ENCODE measurements at regions not wholly inside any gene's neighbourhood (a gene's known extent, or its start where the extent isn't known, plus 50 kb on each side); places are given as distances from the start of the nearest gene placed in this dataset.

- Histone ChIP-seq H3K27ac (no peak overlapping the region), H3K36me3 (peaks cover 23% of the 10 kb centered on the region), H3K9me3 (no peaks in the 10 kb centered on the region), H4K20me1 (peaks cover 50% of the 10 kb centered on the region; the same call in 1 of the 2 replicates), H3K4me1 (peaks cover 19% of the 10 kb centered on the region), H3K4me2 (no peak overlapping the region), H3K27me3 (no peaks in the 10 kb centered on the region), H3K4me3 (no peak overlapping the region), H3K9ac (no peak overlapping the region)
- no peak for TF ChIP-seq Cebpa-rat (IDR thresholded peaks at IDR 0.05)
These were observed 199.9 kb upstream of the KLF14 start for GRCh38 chr7:130933919-130934318.

DNA sequence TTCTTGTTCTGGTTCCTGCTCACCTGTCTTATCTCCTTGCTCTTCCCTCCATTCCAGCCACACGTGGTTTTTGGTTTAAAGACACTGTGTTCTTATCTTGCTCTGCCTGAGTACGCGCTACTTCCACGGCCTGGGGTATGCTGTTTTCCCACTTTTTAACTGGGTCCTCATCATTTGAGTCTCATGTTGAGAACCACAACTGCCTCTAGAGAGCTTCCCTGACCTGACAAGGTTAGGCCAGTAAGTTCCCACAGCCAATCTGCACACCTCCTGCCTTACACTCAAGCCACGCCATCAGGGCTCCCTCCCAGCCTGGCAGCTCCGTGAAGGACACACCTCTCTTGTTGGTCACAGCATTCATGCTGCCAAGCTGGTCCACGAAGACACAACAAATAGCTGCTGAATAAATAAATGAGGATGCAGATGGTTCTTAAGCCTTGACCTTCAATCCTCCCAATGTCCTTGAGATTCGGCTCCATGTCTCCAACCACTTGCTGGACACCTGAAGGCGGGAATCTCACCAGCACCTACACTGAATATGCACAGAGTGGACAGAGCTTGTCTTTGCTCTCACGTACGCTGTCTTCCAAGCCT is 201.7 kb upstream of the KLF14 start:
- no peak for TF ChIP-seq Cebpa-rat (IDR thresholded peaks at IDR 0.05)
- peaks cover 9% of the 10 kb centered on the region; the same call in 1 of the 2 replicates for H3K4me1 ChIP-seq
- no peak overlapping the region for H3K4me2 ChIP-seq
- H3K4me3 ChIP-seq = no peak overlapping the region
- peaks cover 23% of the 10 kb centered on the region for H3K36me3 ChIP-seq
- no peaks in the 10 kb centered on the region for H3K9me3 ChIP-seq
- H3K27me3 ChIP-seq = no peaks in the 10 kb centered on the region
- no peak overlapping the region for H3K9ac ChIP-seq
- no peak overlapping the region for H3K27ac ChIP-seq
- peaks cover 57% of the 10 kb centered on the region; the same call in 1 of the 2 replicates for H4K20me1 ChIP-seq

- Histone ChIP-seq H4K20me1 (peaks cover 57% of the 10 kb centered on the region; the same call in 1 of the 2 replicates), H3K27me3 (no peaks in the 10 kb centered on the region), H3K27ac (no peak overlapping the region), H3K4me2 (no peak overlapping the region), H3K4me1 (peaks cover 8% of the 10 kb centered on the region; the same call in 1 of the 2 replicates), H3K36me3 (peaks cover 26% of the 10 kb centered on the region), H3K4me3 (no peak overlapping the region), H3K9ac (no peak overlapping the region), H3K9me3 (no peaks in the 10 kb centered on the region)
- TF ChIP-seq Cebpa-rat (IDR thresholded peaks at IDR 0.05) = no peak
These were observed 202.4 kb upstream of the KLF14 start for GRCh38 chr7:130936202-130936931.

- Histone ChIP-seq H3K9ac (no peak overlapping the region), H3K4me1 (peaks cover 8% of the 10 kb centered on the region; the same call in 1 of the 2 replicates), H3K27ac (no peak overlapping the region), H3K27me3 (no peaks in the 10 kb centered on the region), H3K36me3 (peaks cover 31% of the 10 kb centered on the region), H3K4me2 (no peak overlapping the region), H3K9me3 (no peaks in the 10 kb centered on the region), H3K4me3 (no peak overlapping the region), H4K20me1 (peaks cover 57% of the 10 kb centered on the region; the same call in 1 of the 2 replicates)
- no peak for TF ChIP-seq Cebpa-rat (IDR thresholded peaks at IDR 0.05)
These were observed 203.0 kb upstream of the KLF14 start for GRCh38 chr7:130937016-130937415.

DNA sequence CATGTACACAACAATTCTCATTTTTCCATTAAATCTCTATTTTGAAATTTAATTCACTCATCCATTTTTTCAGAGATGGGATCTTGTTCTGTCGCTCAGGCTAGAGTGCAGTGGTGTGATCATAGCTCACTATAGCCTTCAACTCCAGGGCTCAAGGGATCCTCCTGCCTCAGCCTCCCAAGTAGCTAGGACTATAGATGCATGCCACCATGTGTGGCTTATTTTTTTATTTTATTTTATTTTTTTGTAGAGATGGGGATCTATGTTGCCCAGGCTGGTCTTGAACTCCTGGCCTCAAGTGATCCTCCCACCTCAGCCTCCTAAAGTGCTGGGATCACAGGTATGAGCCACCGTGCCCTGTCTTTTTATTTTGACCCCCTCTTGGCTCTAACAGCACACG is 203.8 kb upstream of the KLF14 start:
- H3K4me1 ChIP-seq = peaks cover 8% of the 10 kb centered on the region; the same call in 1 of the 2 replicates
- H3K9me3 ChIP-seq = no peaks in the 10 kb centered on the region
- no peak overlapping the region for H3K4me3 ChIP-seq
- H3K4me2 ChIP-seq = no peak overlapping the region
- no peak overlapping the region for H3K9ac ChIP-seq
- no peak overlapping the region for H3K27ac ChIP-seq
- H3K27me3 ChIP-seq = no peaks in the 10 kb centered on the region
- H3K36me3 ChIP-seq = peaks cover 33% of the 10 kb centered on the region
- no peak for TF ChIP-seq Cebpa-rat (IDR thresholded peaks at IDR 0.05)
- H4K20me1 ChIP-seq = peaks cover 61% of the 10 kb centered on the region; the same call in 1 of the 2 replicates

DNA sequence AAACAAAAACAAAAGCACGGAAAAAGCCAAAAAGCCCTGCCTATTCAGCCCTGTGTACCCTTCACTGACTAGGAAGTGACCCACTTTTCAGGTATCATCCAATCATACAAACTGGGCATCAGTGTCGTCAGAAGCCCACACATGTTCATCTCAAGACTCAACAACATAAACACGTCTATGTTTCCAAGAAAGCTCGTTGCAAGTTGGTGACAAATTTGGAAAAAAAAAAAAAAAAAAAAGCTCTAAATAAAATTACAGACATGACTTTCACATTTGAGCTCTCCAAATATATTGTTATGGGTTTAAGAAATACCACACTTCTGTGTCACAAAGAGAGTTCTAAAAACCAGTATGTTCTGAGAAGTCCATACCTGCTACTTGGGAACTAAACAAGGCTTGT is 204.7 kb upstream of the KLF14 start:
- H3K36me3 ChIP-seq = peaks cover 26% of the 10 kb centered on the region
- no peak for TF ChIP-seq Cebpa-rat (IDR thresholded peaks at IDR 0.05)
- peaks cover 11% of the 10 kb centered on the region for H3K4me1 ChIP-seq
- no peak overlapping the region for H3K27ac ChIP-seq
- H3K27me3 ChIP-seq = no peaks in the 10 kb centered on the region
- no peak overlapping the region for H3K4me2 ChIP-seq
- peaks cover 53% of the 10 kb centered on the region; the same call in 1 of the 2 replicates for H4K20me1 ChIP-seq
- no peak overlapping the region for H3K9ac ChIP-seq
- no peaks in the 10 kb centered on the region for H3K9me3 ChIP-seq
- no peak overlapping the region for H3K4me3 ChIP-seq

DNA sequence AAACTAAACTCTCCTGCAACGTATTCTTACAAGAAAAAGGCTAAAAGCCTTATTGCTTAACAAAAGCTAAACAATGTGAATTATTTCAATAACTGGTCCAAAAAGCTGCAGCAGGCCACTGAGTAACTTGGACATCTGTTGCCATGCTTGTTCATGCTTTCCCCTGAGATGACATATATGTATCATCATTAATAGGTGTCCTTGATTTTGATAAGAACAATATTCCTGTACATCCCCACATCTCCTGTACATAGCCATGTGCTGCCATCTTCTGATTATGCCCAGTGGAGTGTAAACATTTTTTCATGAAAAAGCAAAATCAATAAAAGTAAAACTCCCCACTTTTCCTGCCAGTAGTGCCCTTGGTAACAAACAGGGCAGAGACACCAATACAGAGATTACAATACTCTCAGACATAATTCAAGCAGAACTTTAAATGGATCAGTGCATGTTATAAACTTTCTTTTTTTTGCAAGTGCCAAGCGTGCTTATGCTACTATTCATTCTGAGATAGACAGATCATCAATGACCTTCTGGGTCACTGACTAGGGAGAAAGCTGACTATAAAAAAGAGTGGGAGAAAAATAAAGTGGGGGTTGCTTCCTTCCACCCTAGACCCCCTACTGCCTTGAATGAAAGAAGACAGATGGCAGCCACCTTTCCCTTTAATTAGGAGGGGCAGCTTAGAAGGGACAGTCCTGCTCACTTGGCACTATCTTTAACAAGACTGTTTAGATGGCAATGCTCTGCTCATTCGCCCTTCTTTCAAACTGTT is 205.5 kb upstream of the KLF14 start:
- Histone ChIP-seq H3K9me3 (no peaks in the 10 kb centered on the region), H3K9ac (no peak overlapping the region), H3K4me2 (no peak overlapping the region), H3K27ac (no peak overlapping the region), H3K4me3 (no peak overlapping the region), H3K4me1 (peaks cover 18% of the 10 kb centered on the region), H4K20me1 (peaks cover 54% of the 10 kb centered on the region; the same call in 1 of the 2 replicates), H3K27me3 (no peaks in the 10 kb centered on the region), H3K36me3 (peaks cover 26% of the 10 kb centered on the region)
- no peak for TF ChIP-seq Cebpa-rat (IDR thresholded peaks at IDR 0.05)

DNA sequence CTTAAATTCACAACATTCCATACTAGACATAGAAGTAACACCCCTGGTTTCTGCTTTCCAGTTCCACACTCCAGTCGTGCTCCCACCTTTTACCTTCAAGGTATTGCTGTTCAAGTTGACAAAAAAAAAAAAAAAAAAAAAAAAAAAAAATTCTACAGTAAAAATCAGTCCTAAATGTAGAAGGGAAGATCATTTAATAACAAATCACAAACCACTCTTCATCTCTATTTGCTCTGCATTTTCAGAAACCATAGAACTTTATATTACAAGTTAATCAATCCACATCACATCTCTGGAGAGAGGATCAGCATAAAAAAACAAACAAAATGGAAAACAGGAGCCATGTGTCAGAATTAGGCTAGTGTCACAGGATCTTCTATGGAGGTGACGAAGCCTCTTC is 206.3 kb upstream of the KLF14 start:
- Histone ChIP-seq H3K9ac (no peak overlapping the region), H3K9me3 (no peaks in the 10 kb centered on the region), H3K27me3 (no peaks in the 10 kb centered on the region), H3K4me1 (peaks cover 18% of the 10 kb centered on the region), H3K4me2 (no peak overlapping the region), H3K27ac (no peak overlapping the region), H3K4me3 (no peak overlapping the region), H4K20me1 (peaks cover 59% of the 10 kb centered on the region; the same call in 1 of the 2 replicates), H3K36me3 (peaks cover 26% of the 10 kb centered on the region)
- no peak for TF ChIP-seq Cebpa-rat (IDR thresholded peaks at IDR 0.05)

GRCh38 chr7:130940907-130941306 is 206.9 kb upstream of the KLF14 start:
- H3K9ac ChIP-seq = no peak overlapping the region
- no peak overlapping the region for H3K4me3 ChIP-seq

More at GRCh38 chr7:130940907-130941306, 206.9 kb upstream of the KLF14 start:
- peaks cover 59% of the 10 kb centered on the region; the same call in 1 of the 2 replicates for H4K20me1 ChIP-seq
- H3K36me3 ChIP-seq = peaks cover 24% of the 10 kb centered on the region
- H3K4me2 ChIP-seq = no peak overlapping the region
- H3K4me1 ChIP-seq = peaks cover 18% of the 10 kb centered on the region
- H3K27me3 ChIP-seq = no peaks in the 10 kb centered on the region
- no peak overlapping the region for H3K27ac ChIP-seq
- no peaks in the 10 kb centered on the region for H3K9me3 ChIP-seq
- no peak for TF ChIP-seq Cebpa-rat (IDR thresholded peaks at IDR 0.05)
